ENCODE measurements at regions not wholly inside any gene's neighbourhood (a gene's known extent, or its start where the extent isn't known, plus 50 kb on each side); places are given as distances from the start of the nearest gene placed in this dataset.

DNA sequence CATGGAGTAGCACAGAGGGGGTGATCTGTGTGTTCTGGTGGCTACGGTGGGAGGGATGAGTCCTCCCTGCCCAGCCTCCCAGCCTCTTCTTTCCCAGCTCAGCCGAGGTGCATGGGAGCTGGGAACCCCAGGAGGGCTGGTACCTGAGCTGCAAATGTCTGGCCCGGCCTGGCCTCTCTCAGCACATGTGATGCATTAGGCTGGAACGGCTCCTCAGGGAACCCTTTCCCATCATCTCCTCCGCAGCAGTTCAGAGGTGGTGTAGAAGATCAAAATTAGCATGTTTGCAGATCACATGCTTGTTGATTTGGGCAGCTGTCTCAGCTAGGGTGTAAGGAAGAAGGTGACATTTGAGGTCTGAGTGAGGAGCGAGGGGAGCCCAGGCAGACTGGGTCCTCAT, 126.6 kb downstream of the EMX2 start:
- no peaks in the 10 kb centered on the region for H3K36me3 ChIP-seq
- 70 to 78% methylated on average over 5 of the region's 6 CpGs for WGBS, 2 donors
- H3K9me3 ChIP-seq: no peaks in the 10 kb centered on the region
- no peaks in the 10 kb centered on the region for H3K27me3 ChIP-seq
- no peak for DNase-seq
- TF ChIP-seq, protein P1, sequence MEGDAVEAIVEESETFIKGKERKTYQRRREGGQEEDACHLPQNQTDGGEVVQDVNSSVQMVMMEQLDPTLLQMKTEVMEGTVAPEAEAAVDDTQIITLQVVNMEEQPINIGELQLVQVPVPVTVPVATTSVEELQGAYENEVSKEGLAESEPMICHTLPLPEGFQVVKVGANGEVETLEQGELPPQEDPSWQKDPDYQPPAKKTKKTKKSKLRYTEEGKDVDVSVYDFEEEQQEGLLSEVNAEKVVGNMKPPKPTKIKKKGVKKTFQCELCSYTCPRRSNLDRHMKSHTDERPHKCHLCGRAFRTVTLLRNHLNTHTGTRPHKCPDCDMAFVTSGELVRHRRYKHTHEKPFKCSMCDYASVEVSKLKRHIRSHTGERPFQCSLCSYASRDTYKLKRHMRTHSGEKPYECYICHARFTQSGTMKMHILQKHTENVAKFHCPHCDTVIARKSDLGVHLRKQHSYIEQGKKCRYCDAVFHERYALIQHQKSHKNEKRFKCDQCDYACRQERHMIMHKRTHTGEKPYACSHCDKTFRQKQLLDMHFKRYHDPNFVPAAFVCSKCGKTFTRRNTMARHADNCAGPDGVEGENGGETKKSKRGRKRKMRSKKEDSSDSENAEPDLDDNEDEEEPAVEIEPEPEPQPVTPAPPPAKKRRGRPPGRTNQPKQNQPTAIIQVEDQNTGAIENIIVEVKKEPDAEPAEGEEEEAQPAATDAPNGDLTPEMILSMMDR (IDR thresholded peaks at IDR 0.05): no peak
- no peak for TF ChIP-seq POLR2A (IDR thresholded peaks at IDR 0.05)
- intact Hi-C loops (cut with DNase I): no loop called here
- no peaks in the 10 kb centered on the region for H3K4me1 ChIP-seq
- no peak overlapping the region for H3K27ac ChIP-seq
- no peak overlapping the region for H3K4me3 ChIP-seq

DNA sequence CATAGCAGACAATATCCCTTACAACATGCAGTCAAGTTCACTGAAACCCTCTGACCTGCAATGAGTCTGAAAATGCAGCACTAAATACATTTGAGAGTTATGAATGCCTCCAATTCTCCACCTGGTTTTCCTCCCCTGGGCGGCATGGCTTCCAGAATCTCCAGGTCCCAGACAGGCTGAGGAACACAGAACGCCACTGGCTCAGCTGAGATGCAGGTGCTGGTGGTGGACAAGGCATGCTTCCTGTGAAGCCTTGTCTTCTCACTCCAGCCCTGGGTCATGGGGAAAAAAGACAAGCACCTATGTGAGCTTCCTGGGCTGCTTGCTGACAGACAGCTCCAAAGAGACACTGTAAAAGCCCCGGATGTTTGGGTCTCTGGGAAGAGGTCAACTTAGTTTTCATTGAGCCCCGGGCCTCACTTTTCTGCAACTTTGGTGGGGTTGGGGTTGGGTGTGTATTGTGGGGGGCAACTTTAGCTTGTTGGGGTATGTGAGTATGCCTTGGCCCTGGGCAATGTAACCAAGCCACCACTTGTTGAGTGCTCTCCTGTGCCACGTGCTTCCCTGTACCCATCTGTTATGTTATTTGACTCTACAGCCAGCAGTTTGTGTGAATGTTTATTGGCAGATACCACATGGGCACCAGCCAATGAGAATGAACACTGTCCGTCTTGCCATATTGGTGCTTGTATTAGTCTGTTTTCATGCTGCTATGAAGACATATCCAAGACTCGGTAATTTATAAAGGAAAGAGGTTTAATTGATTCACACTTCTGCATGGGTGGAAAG, 127.8 kb downstream of the EMX2 start:
- DNase-seq: no peak
- H3K36me3 ChIP-seq: no peaks in the 10 kb centered on the region
- no peaks in the 10 kb centered on the region for H3K9me3 ChIP-seq
- WGBS, 2 donors: 72 to 83% methylated on average over 5 to 6 of the region's 7 CpGs
- intact Hi-C loops (cut with DNase I): no loop called here
- peaks cover 0 to under 1% (median 0%) of the 10 kb centered on the region in 4 donors for H3K27me3 ChIP-seq
- TF ChIP-seq, protein P1 (IDR thresholded peaks at IDR 0.05): no peak
- TF ChIP-seq POLR2A (IDR thresholded peaks at IDR 0.05): no peak
- no peak overlapping the region for H3K4me3 ChIP-seq
- H3K27ac ChIP-seq: no peak overlapping the region
- H3K4me1 ChIP-seq: no peaks in the 10 kb centered on the region

DNA sequence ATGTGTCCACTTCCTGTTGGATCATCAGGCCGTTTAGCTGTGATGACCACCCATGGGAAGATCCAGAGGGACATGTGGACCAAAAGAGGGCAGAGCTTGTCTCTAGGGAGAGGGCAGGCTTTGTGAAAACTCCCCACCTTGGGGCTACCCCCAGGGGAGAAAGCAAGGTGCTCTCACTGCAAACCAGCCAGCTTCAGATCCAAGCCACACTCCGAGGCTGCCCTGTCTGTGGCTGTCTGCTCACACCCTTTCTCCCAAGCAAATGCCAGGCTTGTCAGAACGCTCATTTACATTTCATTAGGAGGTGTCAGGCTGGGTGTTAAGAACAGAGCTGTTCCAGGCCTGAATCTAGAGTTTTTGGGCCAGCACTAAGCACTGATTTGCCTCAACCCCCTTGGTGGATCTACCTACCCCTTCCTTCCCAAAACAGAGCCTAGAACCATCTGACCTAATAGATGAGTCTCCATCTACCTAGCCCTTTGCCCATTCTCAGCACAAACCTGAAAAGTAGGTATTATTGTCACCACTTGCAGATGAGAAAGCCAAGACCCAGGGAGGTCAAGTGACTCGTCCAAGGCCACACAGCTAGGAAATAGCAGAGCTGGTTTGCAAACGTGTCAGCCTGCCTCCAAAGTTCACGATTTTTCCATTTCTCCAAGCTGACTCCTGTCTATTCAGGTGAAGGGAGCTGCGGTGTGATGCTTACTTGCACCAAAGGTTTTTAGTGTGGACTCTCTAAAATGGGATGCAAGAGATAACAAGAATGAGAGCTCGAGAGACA, 130.9 kb downstream of the EMX2 start:
- WGBS, 2 donors: 52 to 69% methylated on average over 2 to 6 of the region's 8 CpGs
- H3K27me3 ChIP-seq: peaks cover 0 to 13% (median 0%) of the 10 kb centered on the region in 4 donors
- DNase-seq: no peak
- no peaks in the 10 kb centered on the region for H3K4me1 ChIP-seq
- intact Hi-C loops (cut with DNase I): no loop called here
- H3K27ac ChIP-seq: no peak overlapping the region
- no peak for TF ChIP-seq POLR2A (IDR thresholded peaks at IDR 0.05)
- TF ChIP-seq, protein P1 (IDR thresholded peaks at IDR 0.05): no peak
- no peaks in the 10 kb centered on the region for H3K36me3 ChIP-seq
- no peaks in the 10 kb centered on the region for H3K9me3 ChIP-seq
- H3K4me3 ChIP-seq: no peak overlapping the region

DNA sequence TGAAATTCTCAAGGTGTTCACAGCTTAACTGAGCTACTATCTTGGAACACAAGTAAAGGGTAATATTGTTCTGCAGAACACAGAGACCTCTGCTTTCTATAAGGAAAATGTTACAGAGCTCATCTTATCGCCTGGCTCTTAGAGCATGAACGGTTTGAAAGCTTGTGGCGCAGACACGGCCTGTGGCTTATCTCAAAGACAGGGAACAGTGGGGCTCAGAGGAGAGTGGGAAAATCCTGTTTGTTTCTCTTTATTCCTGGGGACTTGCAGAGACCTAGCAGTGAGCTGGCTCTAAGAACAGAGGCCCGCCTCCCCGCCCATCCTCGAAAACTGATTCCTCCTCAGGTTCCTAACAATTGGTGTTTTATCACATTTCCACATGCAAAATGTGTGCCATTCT, 131.7 kb downstream of the EMX2 start:
- WGBS, 2 donors: 88 to 96% methylated on average over 7 of the region's 7 CpGs
- Histone ChIP-seq H3K4me1 (no peaks in the 10 kb centered on the region), H3K27me3 (peaks cover 0 to 13% (median 0%) of the 10 kb centered on the region in 4 donors), H3K9me3 (no peaks in the 10 kb centered on the region), H3K27ac (no peak overlapping the region), H3K36me3 (no peaks in the 10 kb centered on the region), H3K4me3 (no peak overlapping the region)
- no peak for DNase-seq
- no peak for TF ChIP-seq POLR2A (IDR thresholded peaks at IDR 0.05)
- TF ChIP-seq, protein P1 (IDR thresholded peaks at IDR 0.05): no peak
- intact Hi-C loops (cut with DNase I): no loop called here

DNA sequence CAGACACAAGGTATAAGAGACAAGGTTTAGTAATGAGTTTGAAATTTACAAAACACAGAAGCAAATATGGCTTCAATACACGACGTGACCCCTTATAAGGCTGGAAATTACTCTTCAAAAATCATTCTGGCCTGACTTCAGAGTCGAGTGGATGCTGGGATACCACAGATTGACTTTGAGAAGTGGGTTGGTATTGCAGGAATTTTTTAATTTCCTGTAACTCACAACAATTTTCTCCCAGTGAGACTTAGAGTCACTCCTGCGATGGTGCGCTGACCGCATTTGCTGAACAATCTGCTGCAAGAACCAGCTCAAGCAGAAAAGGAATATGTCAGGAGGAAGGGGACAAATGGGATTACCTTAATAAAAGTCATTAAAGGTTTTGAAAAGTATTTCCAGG, 132.1 kb downstream of the EMX2 start:
- no peak for DNase-seq
- intact Hi-C loops (cut with DNase I): no loop called here
- Histone ChIP-seq H3K9me3 (no peaks in the 10 kb centered on the region), H3K4me1 (no peaks in the 10 kb centered on the region), H3K36me3 (no peaks in the 10 kb centered on the region), H3K4me3 (no peak overlapping the region), H3K27me3 (peaks cover 0 to 13% (median 0%) of the 10 kb centered on the region in 4 donors), H3K27ac (no peak overlapping the region)
- TF ChIP-seq, protein P1 (IDR thresholded peaks at IDR 0.05): no peak
- TF ChIP-seq POLR2A (IDR thresholded peaks at IDR 0.05): no peak
- WGBS, 2 donors: 77 to 84% methylated on average over 6 of the region's 6 CpGs

Data from esophagus squamous epithelium (tissue), 5 donors.